ENCODE measurements at regions not wholly inside any gene's neighbourhood (a gene's known extent, or its start where the extent isn't known, plus 50 kb on each side); places are given as distances from the start of the nearest gene placed in this dataset.

DNA sequence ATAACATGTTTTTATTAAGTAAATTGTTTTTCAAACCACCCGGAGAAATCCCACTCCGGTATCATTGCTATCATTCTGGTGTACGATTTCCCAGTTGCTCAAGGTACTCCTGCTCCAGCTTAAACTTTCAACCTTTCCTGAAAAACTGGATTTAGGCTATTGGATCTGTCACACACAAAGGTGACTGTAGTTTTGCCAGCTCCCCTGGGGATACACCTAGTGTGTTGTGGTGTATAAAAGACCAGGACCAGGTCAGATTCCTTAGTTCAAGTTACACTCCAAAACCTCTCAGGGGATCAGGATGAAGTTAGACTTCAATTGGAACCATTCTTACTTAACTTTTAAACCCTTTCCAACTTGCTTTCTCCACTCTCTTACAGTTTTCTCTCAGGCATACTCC, 303.9 kb downstream of the NOVA1 start:
- DNase-seq = no peak

DNA sequence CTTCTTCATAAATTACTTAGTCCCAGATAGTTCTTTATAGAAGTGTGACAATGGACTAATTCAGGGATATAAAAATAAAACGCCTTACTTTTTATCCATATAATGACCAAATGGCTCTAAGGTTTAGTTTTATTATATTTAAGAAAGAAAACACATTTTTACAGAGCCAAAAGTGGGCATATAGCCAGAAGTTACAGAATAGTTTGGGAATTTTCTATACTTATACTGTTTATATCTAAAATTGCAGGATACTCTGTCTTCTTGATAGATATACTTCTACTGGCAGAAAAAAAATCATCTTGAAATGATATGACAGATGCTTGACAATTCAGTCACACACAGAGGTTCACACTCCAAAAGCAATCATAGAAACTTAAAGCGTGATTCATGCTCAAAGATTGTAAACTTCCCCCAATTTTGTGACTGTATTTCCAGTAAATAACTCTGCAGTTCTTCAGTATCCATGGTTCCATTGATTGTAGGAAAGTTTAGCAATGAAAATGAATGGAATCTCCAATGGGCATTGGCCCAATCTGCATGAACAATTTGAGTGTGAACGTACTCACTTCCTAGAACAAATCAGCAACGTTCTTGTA, 307.8 kb downstream of the NOVA1 start:
- no peak for DNase-seq

DNA sequence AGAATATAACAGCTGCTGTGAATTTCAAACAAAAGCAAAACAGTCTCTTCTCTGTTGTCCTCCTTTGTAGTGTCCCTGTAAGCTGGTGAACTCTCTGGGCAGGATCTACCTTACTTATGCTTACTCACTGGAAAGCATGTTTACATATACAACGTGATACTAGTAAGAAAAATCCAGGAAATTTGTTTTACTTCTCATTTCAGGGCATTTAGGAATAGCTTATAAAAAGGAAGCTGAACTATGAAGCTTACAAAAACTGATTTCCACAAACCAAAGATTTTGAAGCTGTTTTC, 311.0 kb downstream of the NOVA1 start:
- DNase-seq = no peak

DNA sequence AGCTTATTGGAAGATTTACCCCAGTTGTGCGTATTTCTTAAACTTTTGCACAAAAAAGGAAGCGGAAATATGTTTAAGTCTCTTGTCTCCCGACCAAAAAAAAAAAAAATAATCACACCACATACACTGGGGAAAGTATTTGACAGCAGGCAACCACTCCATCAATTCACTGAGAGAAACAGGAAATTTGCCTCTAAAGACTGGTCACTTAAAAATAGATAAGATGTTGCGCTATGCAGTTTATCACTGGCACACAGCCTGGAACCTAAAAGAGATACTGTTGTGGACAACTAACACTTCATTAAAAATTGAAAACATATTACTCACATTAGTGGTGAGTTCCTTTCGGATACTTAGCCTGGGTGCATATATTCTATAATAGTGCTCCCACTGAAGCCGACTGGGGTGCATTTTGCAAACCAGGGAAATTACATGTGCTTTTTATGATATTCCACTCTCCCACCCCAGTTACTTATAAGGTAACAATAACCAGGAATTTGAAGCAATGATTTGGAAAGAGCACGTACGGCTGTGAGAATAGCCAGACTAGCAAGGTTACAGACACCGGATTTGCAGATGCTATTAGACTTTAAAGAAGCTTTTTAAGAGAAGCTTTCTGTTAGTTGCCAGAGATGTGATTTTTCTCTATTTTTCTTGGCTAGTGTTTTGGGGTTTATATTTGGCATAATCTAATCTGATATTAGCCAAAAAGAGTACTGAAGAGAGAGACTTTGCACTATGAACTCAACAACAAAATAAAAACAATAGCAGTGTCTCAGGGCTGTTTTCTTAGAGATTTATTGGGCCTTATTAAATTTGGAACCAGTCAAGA, 311.5 kb downstream of the NOVA1 start:
- DNase-seq = peak in 1 of 2 experiments; percentile 6

DNA sequence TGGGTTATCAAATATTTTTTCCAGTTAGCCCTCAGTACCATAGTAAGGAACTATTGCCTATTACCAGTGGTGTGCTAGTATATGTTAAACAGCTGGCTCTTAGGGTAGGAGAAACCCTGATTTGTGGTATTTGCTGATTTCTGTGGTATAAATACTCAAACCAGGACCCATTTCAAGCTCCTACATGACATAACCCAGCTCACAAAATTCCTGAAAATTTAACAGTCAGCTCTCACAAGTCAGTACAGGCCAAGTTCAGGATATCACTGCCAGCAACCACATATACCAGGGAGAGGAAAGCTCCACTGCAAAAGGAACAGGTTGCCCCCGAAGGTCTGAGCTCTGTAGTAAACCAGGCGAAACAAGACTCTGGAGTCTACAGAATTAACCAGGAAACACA, 315.3 kb downstream of the NOVA1 start:
- no peak for DNase-seq

DNA sequence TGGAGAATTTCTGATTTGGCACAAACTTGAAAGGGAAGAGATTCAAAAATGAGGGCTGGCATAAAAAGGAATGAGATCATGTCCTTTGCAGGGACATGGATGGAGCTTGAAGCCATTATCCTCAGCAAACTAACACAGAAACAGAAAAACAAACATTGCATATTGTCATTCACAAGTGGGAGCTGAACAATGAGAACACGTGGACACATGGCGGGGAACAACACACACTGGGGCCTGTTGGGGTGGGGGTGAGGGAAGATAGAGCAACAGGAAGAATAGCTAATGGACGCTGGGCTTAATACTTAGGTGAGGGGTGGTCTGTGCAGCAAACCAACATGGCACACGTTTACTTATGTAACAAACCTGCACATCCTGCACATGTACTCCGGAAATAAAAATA, 315.8 kb downstream of the NOVA1 start:
- peak; percentile 34 to 74 for DNase-seq

DNA sequence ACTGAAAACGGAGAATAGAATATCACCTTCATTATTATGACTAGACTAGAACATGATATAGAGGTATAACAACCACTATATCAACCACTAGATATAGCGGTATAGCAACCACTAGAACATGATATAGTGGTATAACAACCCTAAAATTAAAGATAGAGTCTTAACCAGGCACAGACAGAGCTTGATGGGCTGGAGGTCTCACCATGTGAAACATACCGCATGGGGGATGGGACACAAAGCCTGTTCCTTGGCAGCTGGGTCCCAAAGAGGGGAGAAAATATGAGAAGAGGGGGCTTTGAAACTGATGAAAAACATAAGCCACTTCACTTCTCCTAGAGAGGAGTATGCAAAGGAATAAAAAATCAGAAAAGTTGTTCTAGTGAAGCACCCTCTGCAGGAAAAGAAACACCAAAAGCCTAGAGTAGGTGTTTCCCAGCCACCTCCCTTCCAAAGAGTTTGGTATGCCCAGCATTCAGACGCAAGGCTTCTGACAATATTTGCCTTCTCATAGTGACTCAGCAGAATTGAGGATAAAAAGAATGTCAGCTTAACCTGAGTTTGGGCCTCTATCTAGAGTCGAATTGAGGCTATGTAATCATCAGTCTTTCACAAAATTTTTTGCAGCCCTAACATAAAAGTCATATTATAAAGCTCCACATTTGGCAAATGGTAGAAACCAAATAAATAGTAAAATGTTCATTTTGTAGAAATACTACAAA, 316.4 kb downstream of the NOVA1 start:
- peak; percentile 10 to 52 for DNase-seq

DNA sequence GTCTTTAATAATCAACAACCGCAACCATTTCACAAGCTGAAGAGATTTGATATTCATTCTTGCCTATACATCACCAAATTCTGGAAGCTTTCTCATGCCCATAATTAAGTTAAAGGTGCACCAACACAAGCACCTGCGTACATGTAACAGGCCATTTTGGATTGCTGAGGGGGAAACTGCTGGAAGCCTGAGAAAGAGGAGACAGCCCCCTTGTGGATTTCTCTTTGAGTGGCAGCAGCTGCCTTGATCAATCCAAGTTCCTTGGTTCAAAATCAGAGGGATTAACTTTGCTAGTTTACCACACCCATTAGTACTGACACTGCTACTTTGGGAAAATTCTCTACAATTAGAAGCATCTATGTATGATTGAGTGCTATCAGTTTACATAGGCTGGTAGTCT, 321.1 kb downstream of the NOVA1 start:
- DNase-seq = peak; percentile 11 to 36

DNA sequence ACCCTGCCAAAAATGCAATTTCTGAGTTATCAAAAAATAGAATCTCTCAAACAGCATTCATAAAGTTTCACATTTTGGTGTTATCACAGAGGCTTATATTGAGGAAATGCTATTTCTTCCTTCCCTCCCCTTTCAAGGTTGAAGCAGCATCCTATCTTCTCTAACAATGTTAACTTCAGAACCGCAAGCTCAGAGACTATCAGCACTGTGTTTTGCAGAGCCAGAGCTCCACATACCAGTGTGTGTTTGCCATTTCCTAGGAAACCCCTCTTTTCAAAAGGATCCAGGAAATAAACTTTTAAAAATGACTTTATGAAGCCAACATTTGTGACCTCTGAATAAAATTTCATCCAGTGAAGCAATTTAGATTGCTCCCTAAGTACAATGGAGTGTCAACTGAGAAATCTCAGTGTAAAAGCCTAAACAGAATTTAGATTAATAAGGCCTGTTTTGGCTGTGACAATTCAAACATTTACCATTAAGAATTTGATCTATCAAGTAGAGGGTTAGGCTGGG, 332.6 kb downstream of the NOVA1 start:
- no peak for DNase-seq

DNA sequence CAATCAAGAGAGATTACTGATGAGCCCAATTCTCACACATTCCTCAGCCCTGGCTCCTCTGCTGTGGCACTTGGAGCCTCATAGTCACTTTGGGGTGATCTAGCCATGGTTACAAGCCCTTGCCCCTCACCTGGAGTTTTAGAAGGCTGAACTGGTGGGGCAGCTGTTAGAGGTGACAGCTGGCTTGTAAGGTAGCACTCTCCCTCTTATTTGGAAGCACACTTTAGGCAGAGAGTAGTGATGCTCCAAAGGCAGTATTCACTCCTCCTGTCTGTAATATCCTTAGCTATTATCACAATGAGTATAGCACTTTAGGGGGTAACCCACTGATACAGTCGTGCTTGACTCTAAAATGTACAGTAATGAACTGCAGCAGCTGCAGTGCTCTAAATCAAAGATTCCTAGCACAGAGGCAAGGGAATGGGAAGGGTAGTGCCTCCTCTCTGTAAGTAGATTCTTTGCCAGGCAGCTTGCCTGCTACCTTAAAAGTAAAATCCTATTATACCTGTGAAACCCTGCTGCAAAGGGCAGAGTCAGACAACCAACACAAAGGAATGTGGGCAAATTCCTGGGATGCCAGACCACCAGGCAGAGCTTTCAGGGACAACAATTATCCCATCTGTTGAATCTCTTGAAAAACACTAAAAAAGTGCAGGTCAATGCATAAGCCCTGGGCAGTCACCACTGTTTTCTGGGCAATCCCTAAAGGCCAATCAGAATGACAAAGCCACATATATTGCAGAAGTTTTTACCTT, 336.3 kb downstream of the NOVA1 start:
- no peak for DNase-seq

DNA sequence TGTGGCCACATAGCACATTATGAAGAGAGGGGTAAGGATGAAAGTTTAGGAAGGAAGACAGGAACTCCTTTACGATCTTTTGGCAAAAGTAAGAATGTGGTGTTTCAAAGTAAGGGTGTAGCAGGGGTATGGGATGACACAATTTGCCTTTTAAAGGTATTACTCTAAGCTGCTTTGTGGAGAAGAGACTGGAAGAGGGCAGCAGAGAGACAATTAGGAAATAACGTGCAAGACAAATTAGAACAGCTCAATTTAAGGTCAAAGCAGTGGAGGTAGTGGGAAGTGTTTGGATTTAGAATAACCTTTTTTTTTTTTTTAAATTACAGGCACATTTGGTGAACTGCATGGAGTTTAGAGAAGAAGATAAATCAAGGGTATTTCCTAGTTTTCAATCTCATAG, 342.6 kb downstream of the NOVA1 start:
- peak; percentile 1 to 46 for DNase-seq

DNA sequence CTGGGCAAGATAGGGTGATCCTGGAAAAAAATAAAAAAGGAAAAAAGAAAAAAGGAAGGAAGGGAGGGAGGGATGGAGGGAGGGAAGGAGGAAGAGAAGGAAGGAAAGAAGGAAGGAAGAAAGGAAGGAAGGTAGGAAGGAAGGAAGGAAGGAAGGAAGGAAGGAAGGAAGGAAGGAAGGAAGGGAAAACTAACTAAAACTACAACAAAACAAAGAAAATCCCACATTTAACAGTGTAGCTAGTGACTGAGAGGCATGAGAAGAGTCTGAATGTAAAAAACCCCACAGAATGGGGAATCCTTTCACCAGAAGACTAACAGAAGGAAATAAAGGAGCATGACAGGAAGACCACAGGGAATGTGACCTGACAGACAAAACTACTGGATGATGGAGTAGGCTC, 345.7 kb downstream of the NOVA1 start:
- DNase-seq = no peak

DNA sequence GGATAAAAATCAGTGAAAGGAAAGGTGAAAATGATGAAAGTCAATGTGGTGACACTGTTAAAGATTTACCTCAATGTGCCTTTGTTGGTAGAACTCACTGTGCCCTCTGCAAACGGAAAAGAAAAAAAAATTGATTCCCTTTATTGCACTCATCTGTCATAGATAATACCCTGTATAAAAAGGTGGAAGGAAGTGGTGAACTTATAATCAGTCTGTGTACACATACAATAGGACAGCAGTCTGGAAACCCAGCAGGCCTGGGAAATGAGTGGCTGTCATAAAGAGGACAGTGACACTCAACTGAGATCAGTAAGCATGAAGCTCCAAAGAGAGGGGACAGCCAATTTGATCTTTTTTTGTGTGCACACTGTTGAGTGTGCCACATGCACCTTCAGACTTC, 364.7 kb downstream of the NOVA1 start:
- peak; percentile 12 to 48 for DNase-seq

DNA sequence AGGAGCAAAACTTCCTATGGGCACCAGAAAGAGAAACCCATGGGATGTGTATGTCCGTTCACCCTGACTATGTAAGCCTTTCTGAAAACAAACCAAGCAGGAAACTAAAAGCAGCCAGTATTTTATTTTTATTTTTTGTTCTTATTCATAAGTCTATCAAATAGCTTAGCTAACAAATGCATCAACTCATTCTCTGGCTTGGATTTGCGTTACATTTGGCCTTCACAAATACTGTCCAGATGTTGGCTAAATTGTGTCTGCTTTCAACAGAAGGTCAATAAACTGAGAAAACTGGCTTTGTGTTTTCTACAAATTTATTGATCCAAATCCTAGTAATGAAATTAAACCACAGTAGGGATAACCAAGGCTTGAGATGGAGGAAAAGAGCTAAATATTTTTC, 379.0 kb downstream of the NOVA1 start:
- no peak for DNase-seq

DNA sequence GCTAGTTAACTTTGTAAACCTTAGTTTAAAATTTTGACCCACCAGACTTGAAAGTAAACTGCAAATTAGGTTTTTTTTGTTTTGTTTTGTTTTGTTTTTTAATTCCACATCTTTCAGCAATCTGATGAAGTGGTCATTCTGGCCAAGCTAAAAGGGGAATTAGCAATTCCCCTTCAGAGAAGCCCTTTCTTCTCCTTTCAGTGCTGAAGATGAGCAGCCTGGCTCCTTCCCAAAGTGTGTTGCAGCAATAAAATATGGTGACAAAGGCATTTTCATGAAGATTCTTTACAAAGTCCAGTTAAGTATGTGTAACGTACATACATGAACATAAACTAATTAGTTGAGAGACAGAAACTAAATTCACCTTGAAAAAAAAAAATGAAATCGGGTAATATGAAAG, 380.1 kb downstream of the NOVA1 start:
- no peak for DNase-seq

DNA sequence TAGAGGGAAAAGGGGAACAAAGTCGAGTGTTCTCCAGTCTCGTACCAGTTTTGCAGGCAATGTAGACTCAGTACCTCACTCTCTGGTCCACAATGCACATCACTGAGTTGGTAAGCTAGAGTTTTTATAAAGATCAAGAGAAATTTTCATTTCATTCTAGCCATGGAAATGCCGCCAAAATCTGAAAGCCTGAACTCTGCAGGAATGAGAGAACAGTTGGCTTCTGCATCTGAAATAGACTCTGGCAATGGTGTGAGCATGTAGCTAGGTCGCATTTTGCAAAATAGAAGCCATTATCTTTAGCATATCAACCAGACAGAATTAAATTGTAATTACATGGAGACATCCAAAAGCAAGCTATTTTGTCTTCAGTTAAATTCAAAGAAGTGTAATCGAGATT, 381.0 kb downstream of the NOVA1 start:
- DNase-seq = no peak

DNA sequence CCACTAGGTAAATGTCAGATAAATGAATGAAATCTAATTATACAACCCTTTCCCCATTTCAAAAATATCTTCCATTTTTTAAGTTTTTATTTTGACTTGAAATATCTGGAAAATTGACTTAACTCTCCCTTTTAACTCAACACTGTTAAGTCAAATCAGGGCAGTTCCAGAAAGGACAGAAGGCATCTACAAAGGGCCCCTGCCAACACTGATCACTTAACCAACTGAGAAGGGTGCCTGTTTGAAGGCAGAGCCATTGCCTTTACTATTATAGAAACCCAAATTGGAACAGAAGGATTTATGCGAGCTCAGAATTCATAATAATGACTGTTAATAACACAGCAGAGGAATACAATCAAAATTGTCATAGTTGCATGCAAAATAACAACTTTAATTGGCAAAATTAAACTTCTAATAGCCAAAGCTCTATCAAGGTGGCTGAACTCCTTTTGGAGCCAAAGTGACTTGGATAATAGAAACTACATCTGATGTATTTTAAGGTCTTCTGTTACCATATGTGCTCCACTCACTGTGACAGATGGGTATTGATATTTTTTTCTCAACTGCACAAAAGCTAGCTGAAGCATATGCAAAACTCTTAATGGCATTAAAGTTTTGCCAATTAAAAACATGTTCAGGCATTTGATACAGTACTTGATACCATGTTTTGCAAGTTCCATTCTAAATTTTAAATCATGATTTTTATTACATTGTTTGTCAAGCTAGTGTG, 383.8 kb downstream of the NOVA1 start:
- DNase-seq = no peak

DNA sequence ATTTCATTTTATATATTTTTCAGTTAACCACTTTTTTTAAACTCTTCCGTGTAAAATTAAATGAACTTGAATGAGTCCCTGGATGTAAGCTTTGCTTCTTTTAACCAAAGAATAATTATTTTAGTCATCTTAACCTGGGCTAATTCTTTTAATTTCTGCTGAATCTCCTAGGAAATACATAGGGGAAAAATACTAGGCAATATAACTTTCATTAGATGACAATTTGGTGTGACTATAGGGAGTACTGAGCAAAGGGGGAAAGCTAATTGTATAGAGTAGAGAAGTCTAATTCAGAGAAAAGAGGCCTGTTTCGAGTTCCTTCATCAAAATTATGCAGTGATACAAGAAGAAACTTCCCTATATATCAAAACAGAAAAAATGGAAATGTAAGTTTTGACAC, 388.1 kb downstream of the NOVA1 start:
- no peak for DNase-seq

DNA sequence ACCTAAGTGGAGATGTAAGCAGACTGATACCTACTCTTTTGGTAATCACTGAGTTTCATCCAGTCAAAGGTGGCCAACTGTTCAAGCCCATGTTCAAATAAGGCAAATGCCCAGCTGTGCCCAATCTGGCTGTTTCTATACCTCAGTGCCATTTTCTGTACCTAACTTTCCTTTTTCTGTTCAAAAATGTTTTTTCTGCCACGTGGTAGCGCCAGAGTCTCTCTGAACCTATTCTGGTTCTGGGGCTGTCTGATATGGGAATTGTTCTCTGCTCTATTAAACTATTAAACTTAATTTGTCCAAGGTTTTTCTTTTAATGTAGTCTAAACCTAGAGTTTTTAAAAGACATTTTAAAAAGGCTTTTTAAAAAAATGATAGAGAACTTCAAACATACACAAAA, 391.2 kb downstream of the NOVA1 start:
- peak; percentile 3 to 10 for DNase-seq

DNA sequence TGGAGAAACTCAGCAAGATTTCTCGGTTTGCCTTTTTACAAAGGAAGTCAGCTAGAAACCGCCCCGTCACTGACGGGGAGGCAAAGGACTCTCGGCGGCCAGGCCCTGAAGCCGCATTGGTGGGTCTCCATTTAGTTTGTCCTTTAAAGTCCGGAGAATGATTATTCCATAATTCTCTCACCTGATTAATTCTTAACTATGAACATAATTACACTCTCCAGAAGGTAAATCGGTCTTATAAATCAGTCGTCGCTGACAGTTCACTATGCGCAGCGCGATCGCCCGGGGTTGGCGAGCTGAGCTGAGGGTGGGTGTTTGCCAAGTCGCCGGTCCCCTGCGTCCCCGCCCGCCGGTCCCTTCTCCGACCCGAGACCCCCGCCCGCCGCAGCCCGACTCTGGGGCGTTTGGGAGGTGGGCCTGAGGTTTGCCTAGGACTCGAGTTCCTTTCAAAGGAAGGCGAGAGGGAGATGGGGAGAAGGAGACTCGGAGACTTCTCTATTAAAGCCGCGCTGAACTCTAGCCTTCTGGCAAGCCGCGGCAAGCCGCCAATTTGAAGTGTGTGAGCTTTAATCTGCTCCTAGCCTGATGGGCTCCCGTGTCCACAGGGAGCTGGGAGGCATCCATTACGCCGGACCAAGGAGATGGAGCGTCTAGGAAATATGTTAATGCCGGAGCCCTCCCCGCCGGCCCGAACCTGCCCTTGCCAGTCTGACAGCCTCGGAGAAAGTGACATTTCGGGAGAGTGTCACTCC, 392.9 kb downstream of the NOVA1 start:
- peak; percentile 56 to 68 for DNase-seq

DNA sequence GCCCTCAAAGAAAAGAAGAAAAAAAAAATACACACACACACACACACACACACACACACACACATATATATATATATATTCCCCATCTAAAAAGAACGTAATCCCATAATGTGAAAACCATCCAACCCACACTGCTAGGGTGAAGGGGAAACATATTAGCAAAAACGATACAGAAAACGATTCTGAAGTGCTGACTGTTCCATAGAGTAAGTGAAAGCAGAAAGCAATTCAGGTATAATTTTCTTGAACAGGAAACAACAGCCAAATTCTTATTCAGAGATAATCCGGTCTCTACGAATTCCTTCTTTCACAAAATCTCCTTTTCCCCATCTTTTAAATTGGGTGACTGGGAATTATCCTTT, 393.5 kb downstream of the NOVA1 start:
- DNase-seq = peak in 1 of 2 experiments; percentile 39

DNA sequence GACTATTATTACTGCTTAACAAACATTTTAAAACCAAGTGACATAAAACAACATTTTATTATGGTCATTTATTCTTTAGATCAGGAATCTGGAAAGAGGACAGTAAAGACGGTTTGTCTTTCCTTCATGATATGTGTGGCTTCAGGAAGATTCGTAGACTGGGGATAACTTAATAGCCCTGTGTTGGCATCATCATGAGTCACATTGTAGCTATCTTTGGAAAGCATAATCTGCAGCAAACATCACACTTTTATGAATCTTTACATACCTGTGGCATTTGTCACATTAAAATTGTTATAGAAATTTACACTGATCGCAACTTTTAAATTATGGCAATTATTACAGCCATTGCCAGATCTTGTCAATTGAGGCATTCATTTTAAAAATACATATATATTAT, 397.1 kb downstream of the NOVA1 start:
- no peak for DNase-seq
